ENCODE measurements at regions not wholly inside any gene's neighbourhood (a gene's known extent, or its start where the extent isn't known, plus 50 kb on each side); places are given as distances from the start of the nearest gene placed in this dataset.

DNA sequence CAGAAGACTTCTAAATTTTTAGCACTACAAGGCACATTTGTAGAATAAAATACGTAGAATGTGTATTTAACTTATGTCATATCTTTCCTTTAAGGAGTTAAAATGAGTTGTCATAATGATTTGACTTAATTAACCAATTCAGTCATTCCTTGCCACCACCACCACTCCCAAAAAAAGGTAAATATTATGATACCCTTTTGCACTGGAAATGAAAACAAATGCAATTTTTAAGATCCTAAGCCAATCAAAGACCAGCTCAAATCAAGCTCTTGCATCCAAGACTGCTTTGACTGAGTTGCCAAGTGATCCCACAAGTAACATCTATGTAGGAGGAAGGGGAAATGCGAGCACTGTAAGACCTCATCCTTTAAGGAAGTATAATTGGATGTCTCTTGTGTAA lies 426.6 kb upstream of the ATP11B start:
- no peak for FAIRE-seq

DNA sequence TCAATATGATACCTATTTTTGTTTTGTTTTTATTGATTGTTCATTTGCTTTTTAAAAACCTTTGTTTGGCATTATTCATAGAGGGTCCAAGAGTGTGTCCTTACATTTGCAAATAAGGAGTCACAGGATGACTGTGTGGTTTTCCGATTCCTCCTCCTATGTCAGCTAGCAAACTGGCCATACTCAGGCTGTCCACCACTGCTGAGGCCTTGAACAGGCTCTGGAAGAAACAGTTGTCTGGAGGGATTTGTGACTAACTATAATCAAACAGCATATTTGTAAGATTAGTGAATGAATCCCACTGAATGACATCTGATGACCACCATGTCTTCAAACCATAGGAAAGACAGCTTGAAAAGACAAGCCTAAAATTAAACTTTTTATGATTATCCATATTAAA lies 423.4 kb upstream of the ATP11B start:
- no peak for FAIRE-seq

DNA sequence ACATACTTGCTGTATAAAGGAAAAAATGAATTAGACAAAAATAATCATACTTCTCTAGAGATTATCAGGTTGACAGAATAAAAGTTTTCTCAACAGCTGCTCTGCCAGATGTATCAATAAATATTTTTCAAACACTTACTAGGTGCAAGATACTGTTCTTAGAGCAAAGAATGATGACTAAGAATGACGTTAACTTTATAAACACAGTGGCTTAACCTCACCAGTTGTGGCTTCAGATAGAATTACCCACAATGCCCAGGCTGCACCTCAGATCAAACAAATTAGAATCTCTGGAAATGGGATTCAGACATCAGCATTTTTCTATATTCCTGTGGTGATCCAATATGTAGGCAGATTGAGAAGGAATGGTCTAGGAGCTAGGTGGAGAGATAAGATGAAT lies 422.4 kb upstream of the ATP11B start:
- FAIRE-seq: no peak

DNA sequence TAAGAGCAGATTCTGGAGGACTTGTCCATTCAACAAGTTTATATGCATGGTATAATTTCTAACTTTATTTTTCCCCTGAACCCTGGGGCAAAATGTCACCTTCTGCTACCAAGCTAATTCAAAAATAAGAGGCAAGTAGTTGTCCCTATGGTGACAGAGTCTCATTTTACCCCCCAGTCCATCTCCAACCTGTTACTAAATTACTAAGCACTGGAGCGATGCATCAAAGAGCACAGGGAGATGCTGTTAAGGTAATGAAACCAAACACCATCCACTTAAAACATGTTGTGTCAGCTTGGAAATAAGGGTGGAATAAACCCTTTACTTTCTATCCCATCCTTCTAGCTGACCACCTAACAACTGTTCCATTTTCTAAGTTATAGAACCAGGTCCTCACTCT lies 417.4 kb upstream of the ATP11B start:
- FAIRE-seq: no peak

DNA sequence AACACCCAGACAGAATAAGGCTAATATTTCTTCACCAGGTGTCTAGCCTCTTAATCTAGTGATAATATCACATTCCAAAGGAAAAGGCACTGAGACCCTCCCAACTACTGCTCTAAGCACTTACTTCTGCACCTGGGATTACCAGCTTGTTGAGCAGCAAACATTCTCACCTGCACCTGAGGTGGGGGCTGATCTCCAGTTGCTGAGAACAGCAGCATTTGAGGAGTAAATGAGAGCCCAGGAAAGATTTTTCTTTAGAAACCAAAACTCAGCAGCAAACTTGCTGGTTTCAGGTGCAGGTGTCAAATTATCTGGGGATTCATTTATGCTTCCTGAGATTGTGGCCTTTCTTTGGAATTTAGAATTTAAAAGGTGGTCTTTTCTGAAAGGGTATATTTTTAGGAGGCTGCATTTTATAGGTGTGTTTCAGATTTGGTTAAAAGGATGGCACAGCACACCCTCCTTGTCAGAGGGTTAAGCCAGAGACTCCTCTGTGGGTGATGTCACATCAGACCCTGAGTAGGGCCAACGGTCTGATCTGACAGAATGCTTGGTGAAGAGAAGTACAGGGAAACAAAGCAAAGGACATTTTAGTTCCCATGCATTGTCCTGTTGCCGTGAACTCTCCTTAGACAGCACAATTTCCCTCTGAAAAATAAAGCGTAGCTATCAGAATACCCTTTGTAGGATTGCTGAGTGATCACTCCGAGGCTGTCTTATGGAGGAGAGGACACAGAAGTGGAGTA lies 411.0 kb upstream of the ATP11B start:
- no peak for FAIRE-seq

DNA sequence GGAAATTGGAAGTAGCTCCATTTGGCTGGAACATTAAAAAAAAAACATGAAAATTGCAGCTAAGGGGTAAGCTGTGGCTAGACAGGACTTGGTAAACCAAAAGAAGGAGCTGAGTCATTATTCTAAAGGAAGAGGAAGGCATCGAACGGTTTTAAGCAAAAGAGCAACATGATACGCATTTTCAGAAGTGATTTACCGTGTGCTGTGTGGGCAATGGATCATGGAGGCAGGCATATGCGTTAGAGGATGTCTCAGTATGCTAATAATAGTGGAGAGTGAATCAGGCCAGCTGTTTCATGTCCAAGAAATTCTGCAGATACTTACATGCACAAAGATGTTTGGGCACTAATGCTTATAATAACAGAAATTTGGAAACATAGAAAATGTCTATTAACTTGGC lies 409.1 kb upstream of the ATP11B start:
- no peak for FAIRE-seq

DNA sequence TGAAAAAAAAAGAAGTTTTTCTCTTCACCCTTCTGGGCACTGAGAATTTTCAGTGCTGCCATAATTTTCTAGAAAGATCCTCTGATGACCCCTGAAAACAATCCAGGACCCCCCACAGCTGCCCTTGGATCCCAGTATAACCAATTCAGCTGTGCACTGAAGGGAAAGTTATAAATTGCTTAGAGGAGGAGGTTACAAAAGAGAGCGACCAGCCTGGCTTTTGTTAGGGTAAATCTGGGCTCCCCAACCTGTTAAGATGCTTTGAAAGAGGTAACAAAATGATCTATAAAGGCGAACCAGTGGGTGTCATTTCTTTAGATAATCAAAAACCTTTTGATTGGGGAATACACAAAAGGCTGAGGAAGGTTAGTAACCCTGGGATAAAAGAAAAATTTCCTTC lies 407.9 kb upstream of the ATP11B start:
- no peak for FAIRE-seq

DNA sequence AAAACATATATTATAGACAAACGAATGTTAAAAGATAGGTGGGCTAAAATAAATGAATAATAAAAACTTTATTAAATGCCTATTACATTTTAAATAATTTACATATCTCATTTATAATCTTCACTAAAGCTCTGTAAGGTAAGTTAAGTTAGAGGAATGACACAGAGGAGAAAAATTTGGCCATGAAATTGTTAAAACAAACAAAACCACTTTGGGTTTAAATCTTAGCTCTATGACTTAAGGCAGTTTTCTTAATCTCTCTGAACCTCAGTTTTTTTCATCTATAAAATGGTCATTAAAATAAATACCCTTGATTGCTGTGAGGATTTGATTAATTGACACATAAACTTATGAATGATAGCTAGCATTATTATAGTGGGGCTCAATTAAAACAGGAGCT lies 404.8 kb upstream of the ATP11B start:
- FAIRE-seq: no peak

DNA sequence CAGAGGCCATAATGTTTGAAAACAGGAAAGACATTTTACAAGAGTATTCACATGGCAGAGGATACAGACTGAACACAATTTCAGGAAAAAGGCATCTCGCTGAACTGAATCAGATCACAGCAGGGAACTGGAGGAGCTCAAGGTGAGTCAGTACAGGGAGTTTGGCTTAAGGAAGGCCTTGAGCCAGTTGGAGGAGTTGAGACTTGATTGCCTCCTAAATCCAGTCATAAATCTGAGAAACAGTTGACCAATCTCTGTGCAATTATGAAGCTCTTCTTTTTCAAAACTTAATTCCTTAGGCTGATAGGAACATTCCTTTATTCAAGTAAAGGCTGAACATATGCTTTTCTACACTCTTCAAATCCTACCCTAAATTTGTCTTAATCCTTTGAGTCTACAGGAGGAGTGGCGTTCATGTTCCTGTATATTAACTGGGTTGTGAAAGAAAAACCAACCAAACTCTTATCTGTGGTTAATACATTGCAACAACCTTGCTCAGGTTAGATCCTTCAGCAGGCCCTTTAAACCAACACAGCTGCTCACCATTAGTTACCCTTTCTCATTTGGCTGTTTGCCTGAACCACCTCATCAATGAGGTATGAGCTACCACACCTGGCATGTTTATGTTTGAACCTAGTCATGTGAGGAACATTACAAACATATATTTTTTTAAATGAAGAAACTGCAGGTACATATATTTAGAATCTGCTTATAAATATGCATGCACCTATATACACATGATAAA lies 404.1 kb upstream of the ATP11B start:
- FAIRE-seq: no peak

DNA sequence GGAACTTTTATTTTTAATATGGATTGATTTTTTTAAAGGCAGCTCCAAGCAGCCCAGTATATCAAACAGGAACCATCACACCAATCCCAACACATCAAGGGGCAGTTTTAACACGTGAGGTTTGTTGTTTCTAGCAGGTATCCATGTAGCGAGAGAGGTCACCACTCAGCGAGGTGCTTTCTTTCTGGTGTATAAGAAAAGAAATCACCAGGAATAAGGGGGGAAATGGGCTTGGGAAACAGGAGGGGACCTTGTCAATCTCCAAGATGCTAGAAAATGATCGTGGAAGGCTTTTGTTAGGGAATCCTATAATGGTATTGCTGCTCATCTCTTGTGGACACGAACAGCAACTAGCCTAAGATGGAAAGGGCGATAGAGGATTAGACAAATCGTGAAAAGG lies 402.9 kb upstream of the ATP11B start:
- no peak for FAIRE-seq

DNA sequence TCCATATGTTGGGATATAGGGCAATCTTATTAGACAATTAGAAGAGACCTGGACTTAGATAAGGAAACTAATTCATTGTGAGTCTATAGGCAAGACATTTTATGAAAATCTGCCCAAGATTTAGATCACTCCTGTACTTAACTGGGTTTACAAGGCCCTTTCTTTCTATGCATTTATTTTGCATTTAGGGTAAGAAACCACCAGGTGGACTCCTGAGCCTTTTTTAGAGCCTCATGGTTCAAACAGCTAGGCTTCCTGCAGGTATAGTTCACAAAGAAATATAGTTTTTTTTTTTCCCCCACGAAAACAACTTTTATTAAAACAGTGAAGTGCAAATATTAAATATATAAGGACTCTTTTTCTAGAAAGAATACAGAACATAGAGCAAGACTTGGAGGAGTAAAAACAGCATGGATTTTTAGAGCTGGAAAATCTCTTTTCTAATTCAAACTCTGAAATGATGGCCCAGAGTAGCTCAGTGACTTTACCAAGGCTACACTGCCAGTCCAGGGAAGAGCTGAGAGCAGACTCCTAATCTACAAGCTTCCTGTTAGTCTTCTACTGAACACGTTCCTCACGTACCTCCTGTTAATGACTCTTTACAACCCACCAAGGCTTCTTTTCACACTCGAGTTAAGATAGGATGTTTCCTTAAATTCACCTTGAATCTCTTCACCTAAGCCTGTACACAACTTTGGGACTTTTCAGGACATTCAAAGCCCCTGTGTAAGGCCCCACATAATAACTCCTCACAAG lies 400.9 kb upstream of the ATP11B start:
- no peak for FAIRE-seq

DNA sequence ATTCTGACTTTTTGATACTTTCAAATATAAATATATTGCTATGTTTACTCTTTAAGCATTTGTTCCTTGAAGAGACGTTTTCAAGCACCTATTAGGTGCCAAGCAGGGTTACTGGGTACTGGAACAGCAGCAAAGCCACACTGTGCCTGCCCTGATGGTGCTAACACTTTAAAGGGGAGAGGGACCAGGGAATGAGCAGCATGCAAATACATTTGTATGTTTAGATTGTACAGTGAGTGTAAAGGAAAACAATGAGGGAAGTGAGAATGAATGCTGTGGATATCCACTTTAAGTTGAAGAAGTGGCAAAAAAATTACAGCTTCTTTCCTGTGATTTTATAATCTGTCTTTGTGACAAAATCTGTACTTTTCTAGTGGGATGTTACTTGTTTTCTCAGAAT lies 400.2 kb upstream of the ATP11B start:
- FAIRE-seq: no peak

DNA sequence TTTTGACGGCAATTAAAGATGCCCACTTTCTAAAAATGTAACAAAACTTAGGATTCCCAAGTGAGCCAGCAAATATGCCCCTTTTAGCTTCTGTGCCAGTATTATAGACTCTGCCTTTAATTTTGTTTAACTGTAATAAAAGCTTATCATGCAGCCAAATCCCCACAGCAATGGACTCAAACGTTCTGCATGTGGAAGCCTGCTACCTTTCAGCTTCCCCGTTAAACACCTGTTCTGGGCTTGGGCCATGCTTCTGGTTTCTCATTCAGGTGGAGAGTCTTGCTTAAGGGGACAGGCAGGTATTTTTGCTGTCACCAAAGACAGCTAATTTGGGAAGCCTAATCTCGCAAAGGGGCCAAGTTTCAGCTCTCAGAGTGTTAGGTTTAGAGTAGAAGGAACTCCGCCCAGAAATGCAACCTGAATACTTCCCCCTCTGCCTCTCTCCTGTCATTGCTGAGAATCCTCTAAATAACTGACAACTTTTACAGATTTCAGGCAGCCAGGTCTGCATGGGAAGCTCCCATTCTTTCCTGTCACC lies 399.4 kb upstream of the ATP11B start:
- FAIRE-seq: no peak

DNA sequence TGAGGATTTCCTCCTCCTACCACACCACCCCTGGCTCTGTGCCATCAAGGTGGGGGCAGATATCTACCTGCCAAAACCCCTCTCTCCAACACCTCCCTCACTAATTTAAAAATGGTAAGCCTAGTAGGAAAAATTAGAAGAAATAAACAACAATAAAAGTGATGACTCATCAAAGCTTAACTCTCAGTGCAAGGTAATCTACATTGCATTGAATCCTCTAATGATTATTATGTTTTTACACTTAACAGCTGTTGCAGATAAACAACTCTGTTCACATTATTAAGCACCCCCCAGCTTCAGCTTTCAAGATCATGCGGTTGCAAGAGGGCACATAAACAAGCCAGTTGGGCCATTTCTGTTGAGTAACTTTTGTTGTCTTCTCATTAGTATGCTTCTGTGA lies 396.1 kb upstream of the ATP11B start:
- no peak for FAIRE-seq

DNA sequence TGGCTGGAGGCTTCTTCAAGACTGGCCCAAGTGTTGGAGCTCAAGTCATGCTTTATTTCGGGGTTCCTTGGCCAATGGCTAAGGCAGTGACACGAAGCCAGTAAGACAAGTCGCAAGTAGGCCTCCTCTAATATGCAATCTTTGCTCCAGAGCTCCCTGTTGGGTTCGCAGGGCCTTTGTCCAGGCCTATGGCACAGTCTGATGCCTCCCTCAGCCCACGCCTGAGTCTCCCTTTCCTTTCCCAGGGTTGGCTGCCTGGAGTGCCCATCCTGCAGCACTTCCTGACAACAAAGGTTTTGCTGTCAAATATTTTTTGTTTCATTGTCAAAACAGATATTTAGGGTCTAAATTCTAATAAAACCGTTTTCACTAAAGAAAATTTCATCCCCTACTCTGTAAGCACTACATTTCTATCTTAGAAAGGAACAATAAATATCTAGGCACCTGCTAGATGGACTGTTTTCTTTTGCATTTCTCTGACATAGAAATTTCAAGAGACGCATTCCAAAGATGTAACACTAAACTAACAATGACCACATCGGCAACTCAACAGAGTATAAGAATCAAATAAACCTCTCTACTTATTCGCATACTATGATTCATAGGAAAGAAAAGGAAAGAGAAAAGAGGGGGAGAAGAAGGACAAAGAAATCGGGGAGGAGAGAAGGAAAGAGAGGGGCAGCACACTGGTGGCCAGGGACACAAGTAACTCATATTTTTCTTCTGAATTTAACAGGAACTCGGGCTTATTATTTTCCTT lies 393.1 kb upstream of the ATP11B start:
- no peak for FAIRE-seq

DNA sequence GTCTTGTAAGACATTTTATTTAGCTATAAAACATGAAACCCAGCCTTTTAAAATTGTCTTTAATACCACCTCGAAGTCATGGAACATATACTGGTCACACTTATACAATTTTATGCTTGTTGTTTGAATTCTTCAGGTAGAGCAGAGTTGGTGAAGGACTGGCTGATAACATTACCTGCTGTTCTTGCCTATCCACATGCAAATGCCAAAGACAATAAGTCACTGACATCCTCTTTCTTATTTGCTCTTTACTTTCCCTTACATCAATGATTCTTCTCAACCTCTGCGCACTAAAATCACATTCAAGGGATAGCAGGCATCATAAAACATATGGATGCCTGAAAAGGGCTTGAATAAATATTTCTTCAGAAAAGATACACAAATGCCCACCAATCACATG lies 392.5 kb upstream of the ATP11B start:
- FAIRE-seq: no peak

DNA sequence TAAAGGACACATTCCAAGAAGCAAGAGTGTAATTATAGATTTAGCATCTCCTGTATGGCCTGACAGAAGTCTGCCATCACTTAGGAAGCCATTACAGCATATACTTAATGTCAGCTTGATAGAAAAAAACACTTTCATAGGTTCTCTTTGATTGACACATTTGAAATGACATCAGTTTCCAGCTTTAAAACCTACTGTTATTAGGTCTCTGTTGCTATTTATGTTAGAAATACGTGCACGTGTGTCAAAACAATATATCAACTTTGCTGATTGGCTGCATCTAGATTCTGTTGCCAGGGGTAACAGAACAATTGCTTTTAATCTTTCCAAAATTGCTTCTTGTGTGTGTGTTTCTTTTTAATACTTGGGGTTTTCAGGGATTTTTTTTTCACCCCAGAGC lies 389.3 kb upstream of the ATP11B start:
- no peak for FAIRE-seq

DNA sequence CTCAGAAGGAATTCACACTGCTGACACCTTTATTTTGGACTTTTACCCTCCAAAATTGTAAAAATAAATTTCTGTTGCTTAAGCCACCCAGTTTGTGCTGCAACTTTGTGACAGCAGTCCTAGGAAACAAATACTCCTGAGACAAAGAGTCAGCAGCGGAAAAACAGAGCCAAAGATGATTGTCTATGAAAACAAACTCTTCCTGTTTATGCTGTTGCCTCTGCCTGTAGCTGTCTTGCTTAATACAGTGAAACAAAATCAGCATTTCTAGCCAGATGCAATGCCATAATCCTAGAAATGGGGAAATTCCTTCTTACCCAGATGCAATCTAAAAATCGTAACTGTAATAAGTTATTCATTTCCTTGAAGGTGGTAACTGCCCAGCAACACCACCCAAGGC lies 387.5 kb upstream of the ATP11B start:
- no peak for FAIRE-seq

DNA sequence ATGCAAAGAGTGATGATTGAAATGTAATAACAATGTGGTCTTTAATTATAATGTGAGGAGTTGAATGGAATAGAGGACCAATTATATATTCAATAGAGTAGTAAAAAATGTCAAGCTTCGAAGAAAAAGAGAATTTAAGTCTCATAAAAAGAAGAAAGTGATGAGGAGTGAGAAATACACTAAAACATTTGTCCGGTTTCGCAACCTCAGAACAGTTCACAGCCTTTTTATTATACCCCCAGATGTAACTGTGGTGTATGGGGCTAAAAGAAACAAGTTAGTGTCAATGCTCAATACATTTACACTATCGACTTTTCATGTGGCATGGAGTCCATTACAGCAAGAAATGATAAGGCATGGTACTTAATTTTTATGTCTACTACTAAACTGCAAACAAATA lies 386.5 kb upstream of the ATP11B start:
- FAIRE-seq: no peak

DNA sequence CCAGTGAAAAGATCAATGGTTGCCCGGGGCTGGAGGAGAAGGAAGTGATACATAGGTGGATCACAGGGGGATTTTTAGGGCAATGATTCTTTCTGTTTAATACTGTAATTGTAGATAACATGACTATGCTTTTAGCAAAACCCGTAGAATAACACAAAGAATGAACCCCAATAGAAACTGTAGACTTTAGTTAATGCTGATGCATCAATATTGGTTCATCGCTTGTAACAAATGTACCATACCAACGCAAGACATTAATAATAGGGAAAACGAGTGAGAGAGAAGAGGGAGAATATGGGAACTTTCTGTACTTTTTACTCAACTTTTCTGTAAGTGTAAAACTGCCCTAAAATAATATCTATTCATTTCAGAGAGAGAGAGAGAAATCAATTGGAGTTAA lies 383.3 kb upstream of the ATP11B start:
- no peak for FAIRE-seq

DNA sequence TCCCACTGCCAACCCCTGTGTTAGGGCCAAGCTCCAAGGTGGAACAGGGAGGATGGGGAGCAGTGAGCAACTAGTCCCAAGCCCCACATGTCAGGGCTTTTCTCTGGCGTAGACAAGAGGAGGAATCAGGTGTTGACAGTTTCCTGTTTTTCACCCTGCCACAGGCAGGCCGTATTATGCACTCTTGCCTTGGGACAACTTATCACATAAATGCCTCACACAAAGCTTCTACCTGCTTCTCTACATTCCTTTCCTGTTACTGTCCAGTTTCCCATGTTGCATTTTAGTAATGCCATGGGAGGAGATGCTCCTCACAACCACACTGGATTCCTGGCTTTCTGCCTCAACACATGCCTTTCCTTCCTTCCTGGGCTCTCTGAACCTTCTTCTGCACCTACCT lies 381.2 kb upstream of the ATP11B start:
- FAIRE-seq: no peak

DNA sequence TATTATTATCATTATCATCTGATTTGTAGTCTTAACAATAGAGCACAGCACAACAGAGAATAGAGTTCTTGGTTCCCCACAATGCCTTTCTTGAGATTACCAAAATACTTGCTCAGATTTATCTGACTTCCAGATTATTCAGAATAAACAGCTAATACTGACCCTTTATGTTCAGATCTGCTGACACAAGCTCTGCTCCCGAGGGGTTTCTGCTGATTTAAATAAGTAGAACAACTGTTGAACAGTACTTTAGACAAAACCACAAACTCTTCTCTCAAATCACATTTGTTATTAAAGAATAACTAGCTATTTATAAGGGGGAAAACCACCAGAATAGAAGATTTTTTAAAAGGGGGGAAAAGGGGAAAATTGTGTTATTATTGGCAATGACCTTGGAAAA lies 380.2 kb upstream of the ATP11B start:
- FAIRE-seq: no peak

DNA sequence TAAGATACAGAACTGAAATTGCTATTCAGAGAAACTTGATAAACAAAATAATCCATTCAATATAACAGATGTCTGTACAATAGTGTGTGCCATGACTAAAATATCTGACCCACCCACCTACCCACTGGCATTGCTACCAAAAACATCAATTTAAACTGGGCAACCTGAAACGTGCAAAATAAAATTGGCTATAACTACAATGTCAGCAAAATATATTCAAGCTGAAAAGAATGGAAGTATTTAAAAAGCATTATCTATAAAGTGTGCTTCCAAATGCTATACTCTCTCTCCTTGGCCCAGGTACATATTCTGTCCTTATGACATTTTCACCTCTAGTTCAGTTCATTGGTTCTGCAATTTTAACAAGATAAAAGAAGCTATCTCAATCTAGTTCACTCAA lies 379.6 kb upstream of the ATP11B start:
- FAIRE-seq: no peak

All from G401.6 (cell line).